Astrocyte of the cerebellum (primary cell): ENCODE measurements at regions not wholly inside any gene's neighbourhood (a gene's known extent, or its start where the extent isn't known, plus 50 kb on each side); places are given as distances from the start of the nearest gene placed in this dataset.
"Not testable (repeated sequence)": the region's sequence is repeated elsewhere in the genome, so short reads cannot be mapped to it uniquely, and the experiment has no call there.

Experiments used
- DNase-seq: peaks from one replicate; pipeline ENCODE4 v3.0.0-alpha.2; 2011; ENCODE audit warnings: low read depth
- H3K4me3 ChIP-seq: 2 replicates; pipeline ENCODE4 v1.5.1; 2011; ENCODE audit warnings: mild to moderate bottlenecking, low read depth, low read length, moderate library complexity
- CTCF ChIP-seq: IDR thresholded peaks from 2 replicates; pipeline ENCODE4 v1.5.1; 2012; ENCODE audit warnings: low read length, low read depth, moderate library complexity, mild to moderate bottlenecking; ENCODE audit errors: missing control alignments
- in situ Hi-C: cut with HindIII; loops from 2 replicates; pipeline ENCODE4 v1.10.0; 2017; ENCODE audit warnings: low sequenced_read_pairs

GRCh38 chr4:155060419-155060818 lies 148.0 kb upstream of the NPY2R start:
- in situ Hi-C loops, result no loop called here
- no peak for DNase-seq
- H3K4me3 ChIP-seq, result no peak overlapping the region
- no peak for TF ChIP-seq CTCF

- in situ Hi-C loops, result no loop called here
These were observed 147.6 kb upstream of the NPY2R start for GRCh38 chr4:155060873-155061272.

GRCh38 chr4:155062948-155063347 lies 145.5 kb upstream of the NPY2R start:
- DNase-seq, result no peak
- H3K4me3 ChIP-seq, result no peak overlapping the region
- TF ChIP-seq CTCF, result no peak
- in situ Hi-C loops, result no loop called here

More at GRCh38 chr4:155060873-155061272, 147.6 kb upstream of the NPY2R start:
- DNase-seq, result no peak
- H3K4me3 ChIP-seq, result no peak overlapping the region
- no peak for TF ChIP-seq CTCF

- DNase-seq, H3K4me3 ChIP-seq, in situ Hi-C loops: not testable (repeated sequence)
These were observed 143.5 kb upstream of the NPY2R start for GRCh38 chr4:155064934-155065333.

- TF ChIP-seq CTCF, result no peak
- DNase-seq, result no peak
- in situ Hi-C loops, result no loop called here
- H3K4me3 ChIP-seq, result no peak overlapping the region
These were observed 141.6 kb upstream of the NPY2R start for GRCh38 chr4:155066871-155067270.

- DNase-seq, result no peak
- TF ChIP-seq CTCF, result no peak
- in situ Hi-C loops, result no loop called here
- no peak overlapping the region for H3K4me3 ChIP-seq
These were observed 136.5 kb upstream of the NPY2R start for GRCh38 chr4:155071962-155072361.

GRCh38 chr4:155072417-155072816 lies 136.0 kb upstream of the NPY2R start:
- TF ChIP-seq CTCF, result no peak
- in situ Hi-C loops, result no loop called here
- no peak overlapping the region for H3K4me3 ChIP-seq
- no peak for DNase-seq
